Right renal cortex interstitium (tissue), 3 donors: ENCODE measurements at regions not wholly inside any gene's neighbourhood (a gene's known extent, or its start where the extent isn't known, plus 50 kb on each side); places are given as distances from the start of the nearest gene placed in this dataset.

Source experiments
- DNase-seq, 3 donors: peaks; one replicate each; pipeline ENCODE4 v3.0.0-alpha.2; 2013; ENCODE audit warnings: low read depth in 3 of 3, low spot score in 2 of 3

DNA sequence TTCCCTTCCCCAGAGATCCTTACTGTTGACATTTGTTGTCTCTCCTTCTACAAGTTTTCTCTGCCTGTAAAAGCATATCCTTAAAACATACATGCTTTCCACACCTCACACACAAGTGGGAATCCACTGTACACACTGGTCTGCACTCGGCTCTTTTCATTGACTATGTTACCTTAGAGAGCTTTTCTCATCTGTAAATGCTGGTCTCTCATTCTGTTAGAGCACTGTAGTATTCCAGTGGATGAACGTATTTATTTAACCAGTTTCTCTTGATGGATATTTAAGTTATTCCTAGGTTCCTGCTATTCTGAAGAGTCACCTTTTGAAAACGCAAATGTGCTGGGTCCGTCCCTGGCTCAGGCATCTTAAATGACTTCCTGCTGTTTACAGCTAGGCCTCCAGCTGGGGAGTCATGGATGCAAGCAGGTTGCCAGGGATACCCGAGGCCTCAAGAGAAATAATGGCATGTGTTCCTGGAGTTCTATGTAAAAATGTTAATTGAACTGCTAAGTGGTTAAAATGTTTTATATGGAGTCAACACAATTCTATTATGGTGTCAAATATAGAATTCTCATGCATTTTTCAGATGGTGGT is 61.1 kb upstream of the TGM3 start:
- DNase-seq = no peak

DNA sequence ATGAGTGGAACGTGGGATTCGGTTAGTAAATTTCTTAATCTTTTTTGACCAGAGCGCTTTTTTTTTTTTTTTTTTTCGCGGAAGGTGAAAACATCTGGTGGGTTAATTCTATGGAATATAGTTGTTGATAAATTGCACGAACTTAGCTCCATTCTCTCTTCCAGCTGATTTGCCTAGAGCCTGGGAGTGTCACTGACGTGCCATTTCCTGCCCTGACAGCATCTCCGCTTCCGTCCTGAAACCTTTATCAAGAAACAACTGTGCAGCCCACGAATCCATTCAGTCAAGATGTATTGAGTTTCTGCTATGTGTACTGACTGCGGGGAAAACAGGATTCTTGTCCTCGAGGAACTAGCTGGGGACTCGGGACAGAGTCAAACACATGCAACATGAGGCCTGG is 59.5 kb upstream of the TGM3 start:
- no peak for DNase-seq

DNA sequence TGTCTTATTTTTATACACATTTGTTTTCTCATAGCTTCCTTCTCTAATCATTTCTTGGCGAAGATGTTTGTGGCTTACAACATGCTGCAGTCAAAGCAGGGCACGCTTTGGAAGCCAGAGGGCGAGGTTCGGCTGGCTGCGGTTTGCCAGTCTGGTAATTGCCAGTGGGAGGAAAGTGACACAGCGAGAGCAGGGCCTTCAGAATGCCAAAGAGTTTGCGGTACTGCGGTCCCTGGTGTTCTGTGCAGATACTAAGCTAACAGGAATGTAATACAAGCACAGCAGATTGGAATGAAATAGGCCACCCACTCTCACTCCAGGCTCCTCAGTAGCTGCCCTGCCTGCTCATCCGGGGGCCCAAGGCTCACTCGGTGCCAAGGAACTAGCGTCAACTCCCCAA is 58.7 kb upstream of the TGM3 start:
- DNase-seq = no peak

DNA sequence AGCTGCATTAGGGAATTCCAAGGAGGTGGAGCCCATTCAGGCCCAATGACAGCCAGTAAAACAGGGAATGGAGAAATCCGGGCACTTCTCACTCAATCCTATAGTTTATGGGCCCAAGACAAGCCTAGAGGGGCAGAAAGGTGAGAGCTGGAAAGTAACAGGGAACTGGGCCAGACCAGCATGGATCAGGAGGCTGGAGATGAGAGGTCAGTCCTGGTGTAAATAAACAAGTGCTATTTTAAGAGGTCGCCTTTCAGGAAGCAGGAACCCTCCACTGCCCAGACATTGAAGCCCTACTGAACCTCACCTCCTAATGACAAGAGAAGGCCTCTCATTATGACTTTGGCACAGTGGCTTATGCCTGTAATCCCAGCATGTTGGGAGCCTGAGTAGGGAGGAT is 57.2 kb upstream of the TGM3 start:
- no peak for DNase-seq

DNA sequence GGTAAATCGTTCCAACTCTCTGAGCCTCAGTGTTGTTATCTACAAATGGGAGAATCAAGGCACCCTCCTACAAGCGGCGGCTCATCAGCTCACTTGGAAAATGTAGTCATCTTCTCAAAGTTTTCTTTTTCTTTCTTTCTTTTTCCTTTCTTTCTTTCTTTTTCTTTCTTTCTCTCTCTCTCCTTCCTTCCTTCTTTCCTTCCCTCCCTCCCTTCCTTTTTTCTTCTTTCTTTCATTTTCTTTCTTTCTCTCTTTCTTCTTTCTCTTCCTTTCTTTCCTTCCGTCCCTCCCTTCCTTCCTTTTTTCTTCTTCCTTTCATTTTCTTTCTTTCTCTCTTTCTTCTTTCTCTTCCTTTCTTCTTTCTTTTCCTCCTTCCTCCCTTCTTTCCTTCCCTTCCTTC is 55.0 kb upstream of the TGM3 start:
- DNase-seq = no peak

DNA sequence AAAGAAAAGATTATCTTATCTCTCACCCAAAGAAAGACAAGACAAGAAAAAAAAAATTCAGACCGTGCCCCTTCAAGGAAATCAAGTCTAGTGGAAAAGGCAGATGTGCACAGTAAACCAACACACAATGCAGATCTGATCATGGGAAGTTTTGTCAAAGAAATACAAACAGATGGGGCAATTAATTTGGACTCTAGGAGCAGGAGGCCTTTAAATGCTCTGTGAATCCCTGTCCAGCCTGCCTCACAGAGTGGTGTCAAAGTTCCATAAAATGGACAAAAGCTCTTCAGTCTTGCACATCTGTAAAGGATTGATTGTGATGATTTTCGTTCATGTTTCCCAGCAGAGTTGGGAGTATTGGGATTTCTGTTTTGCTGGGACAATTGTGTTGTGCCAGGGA is 53.1 kb upstream of the TGM3 start:
- no peak for DNase-seq

DNA sequence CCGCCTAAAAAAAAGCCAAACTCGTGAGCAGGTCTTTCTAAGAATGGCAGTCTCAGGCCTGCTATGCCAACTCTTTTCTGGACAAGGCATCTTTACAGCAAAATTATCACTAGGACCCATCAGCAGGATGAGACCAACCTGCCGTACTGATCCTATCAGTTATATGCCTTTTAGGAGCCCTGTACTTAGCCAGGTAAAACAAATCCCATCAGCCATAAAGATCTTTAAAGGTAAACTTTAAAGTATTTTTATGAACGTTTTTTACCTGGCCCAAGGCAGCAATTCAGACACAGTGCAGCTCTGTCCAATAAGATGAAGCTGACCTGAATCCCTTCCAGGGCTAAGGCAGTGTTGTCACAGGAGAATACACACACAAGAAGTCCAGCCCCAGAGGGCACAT is 51.3 kb upstream of the TGM3 start:
- no peak for DNase-seq

DNA sequence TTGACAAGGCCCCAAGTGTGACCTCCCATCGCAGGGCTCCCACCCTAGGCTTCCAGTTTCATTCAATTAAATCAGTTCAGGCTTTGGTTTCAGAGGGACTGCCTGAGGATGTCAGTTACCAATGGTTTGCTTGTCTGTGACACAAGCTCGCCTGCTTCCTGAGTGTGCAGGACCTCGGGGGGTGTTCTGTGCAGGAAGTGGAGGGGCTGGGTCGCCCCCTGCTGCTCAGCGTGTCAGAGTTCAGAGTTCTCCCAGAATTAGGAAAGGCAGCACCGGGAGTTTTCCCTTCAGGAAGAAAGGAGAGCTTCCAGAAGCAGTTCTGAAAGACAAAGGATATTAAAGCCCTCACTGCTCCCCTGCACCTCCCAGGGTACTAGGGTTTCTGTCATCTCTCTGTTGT is 50.8 kb upstream of the TGM3 start:
- DNase-seq = no peak

DNA sequence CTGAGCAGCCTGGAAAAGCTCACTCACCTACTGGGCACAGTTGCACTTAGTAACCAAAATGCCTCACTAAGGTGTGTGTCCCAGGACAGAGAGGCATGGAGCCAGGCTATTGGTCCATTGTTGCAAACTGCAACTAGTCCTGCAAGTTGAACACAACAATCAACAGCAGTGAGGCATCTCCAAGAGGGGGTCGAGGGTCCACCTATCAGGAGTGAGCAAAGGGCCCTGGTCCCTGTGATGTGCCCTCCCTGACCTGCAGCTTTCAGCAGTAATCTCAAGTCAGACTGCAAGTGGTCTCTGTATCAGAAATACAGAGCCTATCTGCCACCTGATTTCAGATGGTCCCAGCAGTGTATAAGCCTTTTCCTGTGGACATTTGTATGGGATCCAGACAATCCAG is 50.2 kb upstream of the TGM3 start:
- no peak for DNase-seq
